H54 (cell line): ENCODE measurements at regions not wholly inside any gene's neighbourhood (a gene's known extent, or its start where the extent isn't known, plus 50 kb on each side); places are given as distances from the start of the nearest gene placed in this dataset.
"Not testable (repeated sequence)": the region's sequence is repeated elsewhere in the genome, so short reads cannot be mapped to it uniquely, and the experiment has no call there.

Experiments used
- DNase-seq: peaks from one replicate; pipeline ENCODE4 v3.0.0; 2011; ENCODE audit warnings: low spot score, mixed read lengths; ENCODE audit not compliant: insufficient read length
- FAIRE-seq: peaks from 3 replicates; lab custom pipeline; 2011; peaks lifted over from hg19 to GRCh38; lab: Jason Lieb, UNC
- POLR2A ChIP-seq: IDR thresholded peaks from 2 replicates; pipeline ENCODE4 v1.6.1; 2011; ENCODE audit warnings: low read depth, mild to moderate bottlenecking, low read length

DNA sequence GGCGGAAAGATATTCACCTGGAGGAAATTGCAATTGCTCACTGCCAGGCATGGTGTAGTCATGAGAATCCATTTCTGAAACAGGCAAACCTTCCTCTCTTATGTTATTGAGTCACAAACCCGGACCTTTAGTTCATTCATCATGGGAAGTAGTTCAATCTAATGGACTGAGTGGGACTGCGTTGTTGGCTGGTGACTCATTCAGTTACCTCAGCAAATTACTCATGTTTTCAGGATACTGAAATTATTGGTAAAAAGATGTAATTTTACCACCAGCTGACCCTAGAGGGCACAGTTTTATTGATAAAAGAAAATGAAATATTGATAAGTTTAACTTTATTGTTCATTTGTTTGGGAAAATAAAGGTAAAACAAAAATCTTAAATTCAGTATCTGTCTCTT lies 1194.4 kb upstream of the SORCS1 start:
- TF ChIP-seq POLR2A, result no peak
- FAIRE-seq, result peak; percentile 97
- peak; percentile 46 for DNase-seq

DNA sequence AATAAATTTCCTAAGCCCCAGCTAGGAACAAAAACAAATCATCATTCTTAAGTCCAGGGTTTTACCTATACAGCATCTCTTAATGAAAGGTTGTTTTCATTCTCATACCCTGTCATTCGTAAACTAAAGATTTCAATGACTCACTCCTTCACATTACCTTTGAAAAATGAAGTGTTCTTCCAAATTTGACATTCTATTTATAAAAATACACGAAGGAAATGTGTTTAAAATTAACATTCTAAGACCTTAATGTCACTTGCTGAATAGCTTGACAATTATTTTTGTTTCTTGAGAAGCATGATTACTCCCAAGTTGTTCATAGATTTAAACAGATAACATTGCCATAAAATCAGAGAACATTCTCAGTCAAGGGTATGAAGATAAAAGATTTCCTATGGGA lies 1188.3 kb upstream of the SORCS1 start:
- no peak for TF ChIP-seq POLR2A
- FAIRE-seq, result peak; percentile 23
- DNase-seq, result no peak

DNA sequence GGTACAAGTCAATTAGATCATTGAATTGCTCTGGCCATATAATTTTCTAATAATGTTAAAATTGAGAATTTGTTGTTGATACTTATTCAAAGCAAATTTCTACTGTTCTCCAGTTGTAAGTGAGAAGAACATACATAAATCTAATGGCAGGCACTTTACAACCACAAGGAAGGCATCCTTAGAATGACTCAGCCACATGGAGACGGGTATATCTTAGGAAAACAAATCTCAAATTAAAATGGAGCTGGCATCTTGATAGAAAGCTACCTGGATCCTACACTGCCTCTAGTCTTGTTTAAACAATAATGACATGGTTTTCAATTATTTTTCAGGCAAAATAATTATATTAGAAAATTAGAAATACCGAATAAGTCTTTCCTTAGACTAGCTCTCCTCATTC lies 1183.7 kb upstream of the SORCS1 start:
- TF ChIP-seq POLR2A, result no peak
- DNase-seq (no peak), FAIRE-seq (no peak)

DNA sequence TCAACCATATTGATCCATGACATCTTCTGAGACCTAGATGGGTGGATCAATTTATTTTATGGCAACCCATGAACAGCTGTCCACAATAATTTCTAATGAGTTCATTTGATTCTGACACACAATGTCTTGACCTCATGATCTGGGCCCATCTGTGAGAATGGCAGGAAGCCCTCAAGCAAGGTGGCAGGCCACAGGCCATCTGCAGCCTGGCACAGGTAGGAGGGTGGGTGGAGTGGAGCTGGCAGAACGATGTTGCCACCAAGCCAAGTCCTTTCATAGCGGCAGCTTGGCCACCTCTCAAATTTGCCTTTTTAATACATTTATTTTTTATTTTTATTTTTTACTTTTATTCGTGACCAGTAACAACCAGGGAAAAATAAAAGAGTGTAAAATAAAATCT lies 1181.6 kb upstream of the SORCS1 start:
- FAIRE-seq, result no peak

DNA sequence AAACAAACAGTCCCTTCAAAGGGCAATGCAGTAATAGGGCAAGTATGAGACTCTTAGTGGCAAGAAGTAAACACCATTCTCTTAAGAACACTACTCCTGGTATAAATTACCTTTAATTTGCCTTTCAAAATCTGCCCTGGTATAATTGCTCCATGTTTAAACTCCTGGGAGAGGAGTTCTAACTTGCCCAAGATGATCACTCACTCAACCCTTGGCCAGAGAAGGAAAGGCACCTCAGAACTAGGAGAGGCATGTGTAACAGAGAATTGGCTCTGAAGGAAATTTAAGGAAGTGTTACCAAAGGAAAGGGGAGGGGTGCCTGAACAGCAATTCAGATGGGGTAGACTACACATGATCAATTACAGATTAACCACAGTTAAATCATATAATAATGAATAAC lies 1173.6 kb upstream of the SORCS1 start:
- FAIRE-seq (no peak), DNase-seq (no peak)
- no peak for TF ChIP-seq POLR2A

More for the DNA sequence above, 1181.6 kb upstream of the SORCS1 start:
- TF ChIP-seq POLR2A, result no peak
- no peak for DNase-seq

DNA sequence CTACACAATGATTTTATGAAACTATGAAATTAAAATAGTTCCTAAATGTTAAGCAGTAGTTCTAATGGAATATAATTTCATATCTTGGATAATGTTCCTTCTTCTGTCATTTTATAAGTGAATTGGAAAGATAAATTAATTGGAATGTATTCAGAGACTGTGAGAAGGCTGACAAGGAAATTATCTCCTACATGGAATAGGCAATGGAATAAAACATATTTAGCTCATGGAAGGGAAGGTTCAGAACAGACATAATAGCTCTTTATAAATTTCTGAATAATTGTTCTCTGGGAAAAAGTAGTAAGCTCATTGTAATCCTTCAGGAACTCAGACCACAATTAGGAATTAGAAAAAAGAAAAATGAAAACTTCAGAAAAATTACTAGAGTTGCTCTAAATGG lies 1172.3 kb upstream of the SORCS1 start:
- DNase-seq (no peak), FAIRE-seq (no peak)
- TF ChIP-seq POLR2A, result no peak

DNA sequence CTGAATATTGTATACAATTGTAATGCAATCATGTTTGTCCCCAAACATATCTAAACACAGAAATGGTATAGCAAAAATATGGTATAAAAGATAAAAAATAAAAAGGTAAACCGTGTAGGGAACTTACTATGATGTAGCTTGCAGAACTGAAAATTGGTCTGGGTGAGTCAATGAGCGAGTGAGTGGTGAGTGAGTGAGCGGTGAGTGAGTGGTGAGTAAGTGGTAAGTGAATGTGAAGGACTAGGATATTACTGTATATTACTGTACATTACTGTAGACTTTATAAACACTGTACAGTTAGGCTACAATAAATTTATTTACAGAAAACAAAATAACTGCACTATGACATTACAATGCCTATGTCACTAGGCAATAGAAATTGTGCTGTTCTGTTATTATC lies 1163.2 kb upstream of the SORCS1 start:
- FAIRE-seq (no peak), DNase-seq (no peak)
- TF ChIP-seq POLR2A, result no peak

DNA sequence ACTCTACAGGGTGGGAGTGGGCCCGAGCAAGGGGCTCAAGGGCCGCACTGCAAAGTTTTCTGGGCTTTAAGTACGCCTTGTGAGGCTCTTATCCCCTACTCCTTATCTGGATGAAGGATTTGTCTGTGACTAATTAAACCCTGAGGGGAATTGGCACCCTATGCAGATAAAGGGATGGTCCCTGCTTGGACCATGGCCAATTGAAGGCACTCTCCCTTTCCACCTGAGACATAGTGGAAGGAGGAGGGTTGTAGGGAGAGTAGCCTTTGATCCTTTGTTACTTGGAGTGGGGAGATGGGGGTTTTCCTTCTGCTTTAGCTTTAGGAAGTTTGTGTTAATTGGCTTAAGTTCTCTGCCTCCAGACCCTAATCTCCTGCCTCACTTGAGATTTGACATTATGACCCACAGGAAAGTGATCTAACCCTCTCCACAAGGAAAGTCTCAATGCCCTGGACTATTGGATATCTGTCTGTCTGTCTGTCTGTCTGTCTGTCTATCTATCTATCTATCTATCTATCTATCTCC lies 1158.8 kb upstream of the SORCS1 start:
- FAIRE-seq (no peak), DNase-seq (no peak)
- no peak for TF ChIP-seq POLR2A

DNA sequence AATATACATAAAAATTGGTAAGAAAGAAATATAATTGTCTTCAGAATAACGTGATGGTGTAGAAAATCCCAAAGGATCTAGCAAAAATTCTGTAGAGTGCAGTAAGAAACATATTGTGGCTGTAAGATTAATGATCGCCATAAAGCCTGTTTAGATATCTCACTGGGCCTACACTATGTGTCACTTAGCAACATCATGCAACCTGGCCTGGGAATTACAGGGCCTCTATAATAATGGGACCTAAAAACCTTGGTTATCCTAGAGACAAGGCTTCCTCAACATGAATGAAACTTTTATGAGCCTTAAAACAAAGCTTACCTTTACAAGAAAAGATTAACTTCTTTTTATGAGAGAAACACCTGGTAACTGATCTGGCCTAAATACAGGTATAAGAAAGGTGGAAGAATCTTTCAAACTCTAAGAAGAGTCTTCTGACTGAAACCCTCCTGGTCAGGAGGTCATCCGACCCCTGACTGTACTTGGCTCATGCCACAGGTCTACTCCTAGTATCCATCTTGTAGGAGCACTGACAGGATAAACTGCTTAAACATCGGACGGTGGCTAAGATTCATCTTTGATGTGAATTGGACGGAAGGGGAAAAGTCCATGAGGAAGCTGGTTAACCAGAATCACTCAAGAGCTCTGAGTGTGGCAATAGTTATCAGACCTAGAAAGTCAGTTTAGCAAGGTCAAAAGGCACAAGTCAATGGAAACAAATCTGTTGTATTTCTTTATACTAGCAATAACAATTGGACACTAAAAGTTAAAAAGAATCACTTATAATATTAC lies 1155.1 kb upstream of the SORCS1 start:
- TF ChIP-seq POLR2A, result no peak
- FAIRE-seq, result no peak
- DNase-seq, result no peak

DNA sequence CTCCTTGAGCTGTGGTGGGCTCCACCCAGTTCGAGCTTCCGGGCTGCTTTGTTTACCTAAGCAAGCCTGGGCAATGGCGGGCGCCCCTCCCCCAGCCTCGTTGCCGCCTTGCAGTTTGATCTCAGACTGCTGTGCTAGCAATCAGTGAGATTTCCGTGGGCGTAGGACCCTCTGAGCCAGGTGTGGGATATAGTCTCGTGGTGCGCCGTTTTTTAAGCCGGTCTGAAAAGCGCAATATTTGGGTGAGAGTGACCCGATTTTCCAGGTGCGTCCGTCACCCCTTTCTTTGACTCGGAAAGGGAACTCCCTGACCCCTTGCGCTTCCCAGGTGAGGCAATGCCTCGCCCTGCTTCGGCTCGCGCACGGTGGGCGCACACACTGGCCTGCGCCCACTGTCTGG lies 1151.1 kb upstream of the SORCS1 start:
- DNase-seq, FAIRE-seq: not testable (repeated sequence)

DNA sequence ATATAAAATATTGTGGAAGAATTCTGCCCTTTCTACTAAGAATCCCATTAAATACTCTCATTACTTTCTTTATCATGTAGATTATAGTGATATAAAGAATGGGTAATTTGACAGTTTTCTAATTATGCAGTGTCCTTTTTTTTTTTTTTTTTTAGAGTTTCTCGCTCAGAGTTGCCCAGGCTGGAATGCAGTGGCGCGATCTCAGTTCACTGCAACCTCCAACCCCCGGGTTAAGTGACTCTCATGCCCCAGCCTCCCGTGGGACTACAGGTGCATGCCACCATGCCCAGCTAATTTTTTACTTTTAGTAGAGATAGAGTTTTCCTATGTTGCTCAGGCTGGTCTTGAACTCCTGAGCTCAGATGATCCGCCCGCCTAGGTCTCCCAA lies 1143.4 kb upstream of the SORCS1 start:
- no peak for DNase-seq
- TF ChIP-seq POLR2A, result no peak
- no peak for FAIRE-seq

DNA sequence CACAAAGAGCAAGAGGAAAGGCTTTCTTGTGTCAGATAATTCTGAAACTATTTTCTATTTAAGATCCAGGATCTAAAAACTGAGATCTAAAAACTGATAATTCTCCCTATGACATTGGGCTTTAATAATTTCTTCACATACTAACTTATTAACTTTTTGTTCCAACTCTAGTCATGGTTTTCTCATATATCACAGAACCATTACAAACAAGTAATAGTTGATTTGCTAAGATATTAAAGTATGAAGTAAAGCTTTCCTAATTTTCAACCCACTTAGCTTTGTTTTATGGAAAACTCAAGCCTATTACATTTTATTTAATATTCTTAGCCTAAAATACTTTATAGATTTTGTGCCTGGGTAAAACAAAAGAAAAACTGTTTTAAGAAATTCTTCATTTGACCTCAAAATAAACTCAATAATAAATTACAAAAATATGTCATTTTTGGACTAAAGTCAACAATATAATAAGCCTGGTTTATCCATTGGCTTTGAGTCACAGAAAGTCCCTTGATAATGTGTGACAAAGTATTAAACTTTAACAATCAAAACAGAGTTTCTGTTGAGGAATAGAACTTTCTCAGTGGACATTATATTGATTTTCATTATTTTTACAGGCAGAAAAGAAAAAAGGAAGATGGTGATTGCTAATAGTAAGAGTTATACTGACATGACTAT lies 1142.9 kb upstream of the SORCS1 start:
- TF ChIP-seq POLR2A, result no peak
- FAIRE-seq (no peak), DNase-seq (no peak)

DNA sequence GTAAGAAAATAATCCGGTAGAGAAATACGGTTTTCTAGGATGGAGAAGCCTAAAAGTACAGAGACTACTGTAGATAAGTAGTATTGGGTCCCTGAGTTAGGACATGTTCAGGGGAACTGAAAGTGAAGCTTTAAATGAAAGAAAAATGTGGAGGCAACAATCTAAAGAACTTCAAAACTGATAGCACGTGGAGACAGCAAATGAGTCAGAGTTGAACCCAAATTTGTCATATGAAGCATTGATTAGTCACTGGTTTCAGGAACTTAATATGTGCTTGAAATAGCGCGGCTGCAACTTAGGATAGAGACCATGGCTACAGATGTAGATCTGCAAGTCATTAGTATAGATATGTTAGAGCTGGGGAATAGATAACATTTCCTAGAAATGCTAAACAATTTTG lies 1138.6 kb upstream of the SORCS1 start:
- DNase-seq, result no peak
- no peak for TF ChIP-seq POLR2A
- FAIRE-seq, result no peak

DNA sequence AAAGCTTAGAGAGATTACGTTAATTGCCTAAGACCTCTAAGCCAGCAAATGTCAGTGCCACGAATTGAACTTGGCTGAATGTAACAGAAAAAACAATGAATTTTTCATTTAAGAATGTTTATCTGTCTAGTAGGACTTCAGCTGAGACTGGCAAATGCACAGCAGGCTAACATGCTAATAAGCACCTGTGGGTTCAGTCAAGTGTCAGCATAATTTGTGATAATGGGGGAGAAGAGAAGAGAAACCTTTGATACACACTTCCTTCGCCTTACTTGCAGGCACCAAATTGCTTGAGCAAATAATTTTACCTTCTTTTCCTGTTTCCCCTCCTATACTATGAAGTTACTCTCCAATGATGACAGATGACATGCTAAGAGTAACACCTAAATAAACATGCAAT lies 1136.5 kb upstream of the SORCS1 start:
- DNase-seq, result no peak
- FAIRE-seq, result no peak
- TF ChIP-seq POLR2A, result no peak

DNA sequence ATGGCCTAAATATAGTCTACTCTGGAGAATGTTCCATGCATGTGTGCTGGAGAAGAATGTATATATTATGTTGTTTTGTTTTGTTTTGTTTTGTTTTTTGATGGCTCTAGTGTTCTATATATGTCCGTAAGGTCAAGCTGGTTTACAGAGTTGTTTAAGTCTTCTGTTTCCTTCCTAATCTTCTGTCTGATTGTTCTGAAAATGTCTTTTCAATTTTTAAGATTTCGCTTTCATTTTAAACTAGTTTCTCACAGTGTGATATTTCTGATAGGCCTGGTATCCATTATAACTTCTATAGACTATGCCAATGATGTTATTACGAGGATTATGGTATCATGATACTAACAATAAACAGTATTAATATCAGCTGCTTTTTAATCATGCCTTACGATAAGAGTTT lies 1126.3 kb upstream of the SORCS1 start:
- FAIRE-seq (no peak), DNase-seq (no peak)
- TF ChIP-seq POLR2A, result no peak
